Suprapubic skin (tissue), 3 donors: ENCODE measurements at regions not wholly inside any gene's neighbourhood (a gene's known extent, or its start where the extent isn't known, plus 50 kb on each side); places are given as distances from the start of the nearest gene placed in this dataset.

Source experiments
- EP300 ChIP-seq: sonication (generic); formaldehyde crosslinking; IDR thresholded peaks from one replicate; pipeline ENCODE4 v1.6.1; 2017; ENCODE audit warnings: antibody characterized with exemption
- POLR2A ChIP-seq, 2 donors: fragments of 450-650 bp; IDR thresholded peaks; one replicate each; pipeline ENCODE4 v1.6.1; 2017; ENCODE audit warnings: antibody characterized with exemption in 2 of 2, mild to moderate bottlenecking in 2 of 2, moderate library complexity in 2 of 2
- TF ChIP-seq, protein P1 (sequence below), 2 donors: fragments of 200-600 bp in 1 of 2; fragments of 450-650 bp in 1 of 2; sonication (generic) in 1 of 2; IDR thresholded peaks; one replicate each; pipeline ENCODE4 v1.5.1; 2016 to 2019; ENCODE audit warnings: antibody characterized with exemption in 2 of 2, mild to moderate bottlenecking in 1 of 2, moderate library complexity in 1 of 2

DNA sequence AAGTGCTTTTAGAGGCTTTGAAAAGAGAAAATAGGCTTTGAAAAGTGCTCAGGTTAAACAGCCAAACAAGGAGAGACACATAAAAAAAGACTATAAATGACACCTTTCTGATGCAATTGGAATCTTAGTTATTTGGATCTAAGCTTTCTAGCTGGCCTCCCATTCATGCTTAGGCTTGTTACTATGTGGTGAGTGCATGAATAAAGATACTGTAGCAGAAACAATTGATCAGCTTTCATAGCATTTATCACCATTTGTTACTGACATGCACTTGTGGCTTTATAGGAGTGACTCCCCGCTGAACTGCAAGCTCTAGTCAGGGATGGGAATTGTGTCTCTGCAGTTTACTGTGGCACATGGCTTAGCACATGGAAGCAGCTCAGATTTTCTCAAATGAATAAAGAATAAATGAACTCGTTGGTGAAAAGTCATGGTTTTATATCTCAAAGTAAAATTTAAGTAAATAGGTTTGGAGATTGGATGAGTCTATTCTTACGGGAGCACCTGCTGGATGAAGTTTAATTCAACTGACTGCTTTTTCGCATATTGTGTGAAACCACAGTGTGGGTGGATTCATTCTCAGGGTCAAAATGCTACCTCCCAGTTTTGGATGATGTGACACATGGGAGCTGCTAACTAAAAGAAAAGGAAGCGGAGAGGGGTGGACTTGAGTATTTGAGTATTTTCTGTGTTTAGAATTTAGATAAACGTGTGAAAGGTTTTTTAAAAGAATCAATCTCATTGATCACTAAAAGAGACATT is 91.1 kb upstream of the NOL4 start:
- TF ChIP-seq EP300 (no peak), POLR2A (IDR thresholded peaks at IDR 0.05) (no peak)
- TF ChIP-seq, protein P1, sequence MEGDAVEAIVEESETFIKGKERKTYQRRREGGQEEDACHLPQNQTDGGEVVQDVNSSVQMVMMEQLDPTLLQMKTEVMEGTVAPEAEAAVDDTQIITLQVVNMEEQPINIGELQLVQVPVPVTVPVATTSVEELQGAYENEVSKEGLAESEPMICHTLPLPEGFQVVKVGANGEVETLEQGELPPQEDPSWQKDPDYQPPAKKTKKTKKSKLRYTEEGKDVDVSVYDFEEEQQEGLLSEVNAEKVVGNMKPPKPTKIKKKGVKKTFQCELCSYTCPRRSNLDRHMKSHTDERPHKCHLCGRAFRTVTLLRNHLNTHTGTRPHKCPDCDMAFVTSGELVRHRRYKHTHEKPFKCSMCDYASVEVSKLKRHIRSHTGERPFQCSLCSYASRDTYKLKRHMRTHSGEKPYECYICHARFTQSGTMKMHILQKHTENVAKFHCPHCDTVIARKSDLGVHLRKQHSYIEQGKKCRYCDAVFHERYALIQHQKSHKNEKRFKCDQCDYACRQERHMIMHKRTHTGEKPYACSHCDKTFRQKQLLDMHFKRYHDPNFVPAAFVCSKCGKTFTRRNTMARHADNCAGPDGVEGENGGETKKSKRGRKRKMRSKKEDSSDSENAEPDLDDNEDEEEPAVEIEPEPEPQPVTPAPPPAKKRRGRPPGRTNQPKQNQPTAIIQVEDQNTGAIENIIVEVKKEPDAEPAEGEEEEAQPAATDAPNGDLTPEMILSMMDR (IDR thresholded peaks at IDR 0.05): no peak
